Adrenal gland (tissue), 9 donors: ENCODE measurements at regions not wholly inside any gene's neighbourhood (a gene's known extent, or its start where the extent isn't known, plus 50 kb on each side); places are given as distances from the start of the nearest gene placed in this dataset.

Experiments used
- DNase-seq, 7 donors: peaks; one replicate each; pipeline ENCODE4 v3.0.0-alpha.2; 2019 to 2020
- H3K27ac ChIP-seq, 5 donors: fragments of 200-600 bp; sonication (generic) in 4 of 5; 1 replicate in 3 of 5; 2 replicates in 2 of 5; pipeline versions ENCODE4 v1.5.1 to v1.8.0; 2016 to 2020; ENCODE audit warnings: mild to moderate bottlenecking in 1 of 5
- H3K27me3 ChIP-seq: fragments of 200-600 bp; 2 replicates; pipeline ENCODE4 v1.8.0; 2021
- H3K36me3 ChIP-seq, 2 donors: fragments of 200-600 bp; replicated peaks in 1 of 2; 1 replicate in 1 of 2; 2 replicates in 1 of 2; pipeline versions ENCODE4 v1.5.1 to v1.8.0; 2018 to 2022
- H3K4me1 ChIP-seq, 2 donors: fragments of 200-600 bp; replicated peaks in 1 of 2; 1 replicate in 1 of 2; 2 replicates in 1 of 2; pipeline versions ENCODE4 v1.5.1 to v1.8.0; 2018 to 2021
- H3K4me3 ChIP-seq, 4 donors: fragments of 200-600 bp; sonication (generic) in 3 of 4; one replicate each; pipeline ENCODE4 v1.5.1; 2016 to 2018
- H3K9me3 ChIP-seq, 3 donors: fragments of 200-600 bp; sonication (generic) in 1 of 3; replicated peaks in 1 of 3; 1 replicate in 2 of 3; 2 replicates in 1 of 3; pipeline versions ENCODE4 v1.5.1 to v1.8.0; 2016 to 2021
- POLR2A ChIP-seq, 2 donors: fragments of 450-650 bp; IDR thresholded peaks; one replicate each; pipeline ENCODE4 v1.6.1; 2017; ENCODE audit warnings: antibody characterized with exemption in 2 of 2, mild to moderate bottlenecking in 2 of 2, moderate library complexity in 1 of 2
- WGBS, 4 donors: extraction: QIAGEN DNeasy Blood & Tissue Kit in 2 of 4; methylation state at CpG; one replicate each; pipeline versions ENCODE4 v1.1.5 to v1.1.7; 2013 to 2017; 5-methylcytosine and 5-hydroxymethylcytosine counted together
- intact Hi-C, 2 donors: fragments of 100-400 bp; cut with DNase I; formaldehyde crosslinking; loops; one replicate each; pipeline versions ENCODE4 v1.14.1 to v1.15.0; 2022 to 2023
- TF ChIP-seq, protein P1 (sequence below), 6 experiments: fragments of 450-650 bp in 4 of 6; fragments of 200-600 bp in 2 of 6; sonication (generic) in 1 of 6; IDR thresholded peaks; 1 replicate in 5 of 6; 2 replicates in 1 of 6; pipeline versions ENCODE4 v1.5.1 to v1.8.0; 2016 to 2021; ENCODE audit warnings: antibody characterized with exemption in 6 of 6, mild to moderate bottlenecking in 2 of 6, moderate library complexity in 1 of 6
- donor health status: healthy with polysubstance abuse.
- donor health status: Bipolar disorder and iron deficiency.
- donor health status: DM: yes; HTN: yes; CAD: no.
- donor health status: DM: no; HTN: no; CAD: no.
- donor health status: DM: no; HTN: no; CAD: no.

DNA sequence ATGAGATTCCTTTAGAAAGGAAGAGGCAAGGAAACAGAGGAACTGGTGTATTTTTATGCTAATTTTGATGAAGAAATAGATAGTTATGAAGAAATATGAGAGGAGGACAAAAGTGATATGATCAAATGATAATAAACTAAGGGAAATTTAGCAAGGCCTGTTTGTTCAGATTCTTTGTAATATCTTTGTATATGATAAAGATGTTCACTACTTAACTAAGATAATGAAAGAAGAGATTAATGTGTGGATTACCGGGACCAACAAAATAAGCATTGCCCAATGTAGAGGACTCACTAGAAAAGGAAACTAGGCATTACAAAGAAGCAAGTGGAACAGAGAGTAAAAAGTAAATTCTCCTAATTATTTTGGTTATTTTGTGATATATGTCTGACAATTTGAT lies 99.0 kb upstream of the FIGN start:
- WGBS, 4 donors = 79 to 84% (median 83%) methylated on average over 1 of the region's 1 CpG
- no peak for DNase-seq
- Histone ChIP-seq H3K9me3 (no peaks in the 10 kb centered on the region), H3K27me3 (no peaks in the 10 kb centered on the region), H3K36me3 (no peaks in the 10 kb centered on the region), H3K27ac (no peak overlapping the region), H3K4me3 (no peak overlapping the region), H3K4me1 (no peaks in the 10 kb centered on the region)
- intact Hi-C loops = no loop called here
- TF ChIP-seq, protein P1, sequence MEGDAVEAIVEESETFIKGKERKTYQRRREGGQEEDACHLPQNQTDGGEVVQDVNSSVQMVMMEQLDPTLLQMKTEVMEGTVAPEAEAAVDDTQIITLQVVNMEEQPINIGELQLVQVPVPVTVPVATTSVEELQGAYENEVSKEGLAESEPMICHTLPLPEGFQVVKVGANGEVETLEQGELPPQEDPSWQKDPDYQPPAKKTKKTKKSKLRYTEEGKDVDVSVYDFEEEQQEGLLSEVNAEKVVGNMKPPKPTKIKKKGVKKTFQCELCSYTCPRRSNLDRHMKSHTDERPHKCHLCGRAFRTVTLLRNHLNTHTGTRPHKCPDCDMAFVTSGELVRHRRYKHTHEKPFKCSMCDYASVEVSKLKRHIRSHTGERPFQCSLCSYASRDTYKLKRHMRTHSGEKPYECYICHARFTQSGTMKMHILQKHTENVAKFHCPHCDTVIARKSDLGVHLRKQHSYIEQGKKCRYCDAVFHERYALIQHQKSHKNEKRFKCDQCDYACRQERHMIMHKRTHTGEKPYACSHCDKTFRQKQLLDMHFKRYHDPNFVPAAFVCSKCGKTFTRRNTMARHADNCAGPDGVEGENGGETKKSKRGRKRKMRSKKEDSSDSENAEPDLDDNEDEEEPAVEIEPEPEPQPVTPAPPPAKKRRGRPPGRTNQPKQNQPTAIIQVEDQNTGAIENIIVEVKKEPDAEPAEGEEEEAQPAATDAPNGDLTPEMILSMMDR (IDR thresholded peaks at IDR 0.05) = no peak
- TF ChIP-seq POLR2A (IDR thresholded peaks at IDR 0.05) = no peak

GRCh38 chr2:163834221-163834620 lies 98.4 kb upstream of the FIGN start:
- H3K27me3 ChIP-seq = no peaks in the 10 kb centered on the region
- H3K4me1 ChIP-seq = no peaks in the 10 kb centered on the region
- H3K9me3 ChIP-seq = no peaks in the 10 kb centered on the region
- no peak for DNase-seq
- intact Hi-C loops = no loop called here
- no peak for TF ChIP-seq POLR2A (IDR thresholded peaks at IDR 0.05)
- TF ChIP-seq, protein P1 (IDR thresholded peaks at IDR 0.05) = no peak
- H3K27ac ChIP-seq = no peak overlapping the region
- H3K4me3 ChIP-seq = no peak overlapping the region
- no peaks in the 10 kb centered on the region for H3K36me3 ChIP-seq

- TF ChIP-seq, protein P1 (IDR thresholded peaks at IDR 0.05) = no peak
- no peak for TF ChIP-seq POLR2A (IDR thresholded peaks at IDR 0.05)
- no peak for DNase-seq
- Histone ChIP-seq H3K4me1 (no peaks in the 10 kb centered on the region), H3K27ac (no peak overlapping the region), H3K9me3 (no peaks in the 10 kb centered on the region), H3K4me3 (no peak overlapping the region), H3K36me3 (no peaks in the 10 kb centered on the region), H3K27me3 (no peaks in the 10 kb centered on the region)
- WGBS, 4 donors = 81 to 85% (median 82%) methylated on average over 2 to 3 of the region's 3 CpGs
- intact Hi-C loops = no loop called here
Observed at GRCh38 chr2:163828771-163829170, 93.0 kb upstream of the FIGN start.

- intact Hi-C loops = no loop called here
- DNase-seq = no peak
- H3K4me3 ChIP-seq = no peak overlapping the region
Observed at GRCh38 chr2:163822033-163822432, 86.2 kb upstream of the FIGN start.

More at GRCh38 chr2:163822033-163822432, 86.2 kb upstream of the FIGN start:
- no peaks in the 10 kb centered on the region for H3K9me3 ChIP-seq
- no peak for TF ChIP-seq POLR2A (IDR thresholded peaks at IDR 0.05)
- TF ChIP-seq, protein P1 (IDR thresholded peaks at IDR 0.05) = no peak
- no peaks in the 10 kb centered on the region for H3K36me3 ChIP-seq
- no peaks in the 10 kb centered on the region for H3K27me3 ChIP-seq
- H3K4me1 ChIP-seq = no peaks in the 10 kb centered on the region
- H3K27ac ChIP-seq = no peak overlapping the region
